Loucy (cell line): ENCODE measurements at regions not wholly inside any gene's neighbourhood (a gene's known extent, or its start where the extent isn't known, plus 50 kb on each side); places are given as distances from the start of the nearest gene placed in this dataset.

ENCODE experiments used
- H2AFZ ChIP-seq: fragments of 200-600 bp; sonication (generic); 2 replicates; pipeline ENCODE4 v1.6.0; 2016; ENCODE audit warnings: antibody characterized with exemption, mild to moderate bottlenecking, low read length, moderate library complexity
- H3F3A ChIP-seq: fragments of 200-600 bp; 2 replicates; pipeline ENCODE4 v1.6.0; 2016; ENCODE audit warnings: antibody characterized with exemption, low read depth, mild to moderate bottlenecking
- H3K27me3 ChIP-seq: fragments of 200-600 bp; sonication (generic); 2 replicates; pipeline ENCODE4 v1.6.1; 2014; ENCODE audit warnings: low read length, mild to moderate bottlenecking; ENCODE audit not compliant: insufficient read depth, poor library complexity, severe bottlenecking
- H3K36me3 ChIP-seq: fragments of 200-600 bp; sonication (generic); 2 replicates; pipeline ENCODE4 v1.6.1; 2016; ENCODE audit warnings: low read length; ENCODE audit not compliant: insufficient read depth
- H3K4me1 ChIP-seq: fragments of 200-600 bp; sonication (generic); 2 replicates; pipeline ENCODE4 v1.5.1; 2014; ENCODE audit warnings: low read length, mild to moderate bottlenecking; ENCODE audit not compliant: insufficient read depth, poor library complexity, severe bottlenecking
- H3K4me2 ChIP-seq: fragments of 200-600 bp; sonication (generic); 2 replicates; pipeline ENCODE4 v1.6.0; 2014; ENCODE audit warnings: antibody characterized with exemption, low read length, low read depth, mild to moderate bottlenecking; ENCODE audit not compliant: poor library complexity, severe bottlenecking
- H3K4me3 ChIP-seq: fragments of 200-600 bp; sonication (generic); 2 replicates; pipeline ENCODE4 v1.5.1; 2014; ENCODE audit warnings: low read length, mild to moderate bottlenecking, mixed read lengths; ENCODE audit not compliant: poor library complexity, severe bottlenecking
- H3K79me2 ChIP-seq: fragments of 200-600 bp; sonication (generic); 2 replicates; pipeline ENCODE4 v1.6.1; 2014; ENCODE audit warnings: low read length; ENCODE audit not compliant: insufficient read depth
- H3K9ac ChIP-seq: fragments of 200-600 bp; sonication (generic); 2 replicates; pipeline ENCODE4 v1.6.0; 2014; ENCODE audit warnings: mild to moderate bottlenecking, low read depth, low read length, moderate library complexity; ENCODE audit not compliant: poor library complexity, severe bottlenecking
- H3K9me2 ChIP-seq: fragments of 200-600 bp; sonication (generic); replicated peaks from 2 replicates; pipeline ENCODE4 v1.6.1; 2016; ENCODE audit warnings: low read depth, low read length, mixed read lengths
- H3K9me3 ChIP-seq: fragments of 200-600 bp; sonication (generic); 2 replicates; pipeline ENCODE4 v1.6.1; 2014; ENCODE audit warnings: mild to moderate bottlenecking, antibody characterized with exemption, low read length, low read depth; ENCODE audit not compliant: insufficient read depth
- H4K20me1 ChIP-seq: fragments of 200-600 bp; sonication (generic); 2 replicates; pipeline ENCODE4 v1.6.0; 2014; ENCODE audit warnings: antibody characterized with exemption, low read length, mild to moderate bottlenecking; ENCODE audit not compliant: insufficient read depth, poor library complexity, severe bottlenecking
- EZH2phosphoT487 ChIP-seq: fragments of 200-600 bp; IDR thresholded peaks from 2 replicates; pipeline ENCODE4 v1.6.1; 2018; ENCODE audit warnings: antibody characterized with exemption, mild to moderate bottlenecking, moderate library complexity, borderline replicate concordance
- TF ChIP-seq, protein P1 (sequence below): fragments of 200-600 bp; sonication (generic); conservative IDR thresholded peaks from 2 replicates; pipeline ENCODE4 v1.5.1; 2014; ENCODE audit warnings: mild to moderate bottlenecking, antibody characterized with exemption, low read length

DNA sequence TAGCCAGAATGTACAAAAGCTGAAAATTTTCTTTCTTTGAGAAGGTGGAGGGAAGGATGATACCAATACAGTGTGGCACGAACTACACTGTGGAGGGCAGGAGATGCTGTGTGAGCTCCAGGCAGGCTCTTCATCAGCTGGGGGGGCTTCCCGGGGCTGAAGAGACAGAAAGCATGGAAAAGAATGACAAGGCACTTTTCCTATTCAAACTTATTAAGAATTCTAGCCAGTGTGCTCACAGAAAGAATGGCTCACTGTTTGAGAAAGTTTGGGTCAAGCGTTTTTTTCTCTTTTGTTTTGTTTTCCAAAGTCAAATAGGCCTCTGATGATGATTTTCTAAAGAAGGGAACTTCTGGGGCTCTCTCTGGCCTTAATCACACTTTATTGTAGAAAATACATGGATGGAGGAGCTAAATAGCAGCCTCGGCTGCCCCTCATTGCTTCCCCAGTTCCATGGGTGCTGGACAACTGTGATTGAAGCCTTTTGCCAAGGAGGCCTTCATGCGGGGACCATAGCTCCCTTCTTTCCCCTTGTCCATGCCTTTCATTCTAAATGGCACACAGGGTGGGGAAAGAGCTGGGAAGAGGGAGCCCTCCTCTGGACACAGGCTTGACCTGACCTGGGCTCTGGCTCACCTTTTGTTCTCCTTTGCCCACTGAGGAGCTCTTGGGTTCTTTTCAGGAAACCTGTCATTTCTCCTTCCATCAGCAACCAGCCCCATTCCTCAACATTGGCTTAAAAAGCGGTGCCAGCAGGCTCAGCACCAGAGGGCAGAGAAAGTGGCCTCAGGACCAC, 130.6 kb downstream of the TDRD15 start:
- Histone ChIP-seq H3K4me3 (no peak overlapping the region), H3K4me1 (no peaks in the 10 kb centered on the region), H3K79me2 (no peaks in the 10 kb centered on the region), H3K27me3 (no peaks in the 10 kb centered on the region), H3K36me3 (no peaks in the 10 kb centered on the region), H3K4me2 (no peak overlapping the region), H3K9me3 (no peaks in the 10 kb centered on the region), H3K9me2 (no peaks in the 10 kb centered on the region), H4K20me1 (no peaks in the 10 kb centered on the region), H3F3A (no peaks in the 10 kb centered on the region), H3K9ac (no peak overlapping the region), H2AFZ (no peak overlapping the region)
- no peak for TF ChIP-seq EZH2phosphoT487
- TF ChIP-seq, protein P1, sequence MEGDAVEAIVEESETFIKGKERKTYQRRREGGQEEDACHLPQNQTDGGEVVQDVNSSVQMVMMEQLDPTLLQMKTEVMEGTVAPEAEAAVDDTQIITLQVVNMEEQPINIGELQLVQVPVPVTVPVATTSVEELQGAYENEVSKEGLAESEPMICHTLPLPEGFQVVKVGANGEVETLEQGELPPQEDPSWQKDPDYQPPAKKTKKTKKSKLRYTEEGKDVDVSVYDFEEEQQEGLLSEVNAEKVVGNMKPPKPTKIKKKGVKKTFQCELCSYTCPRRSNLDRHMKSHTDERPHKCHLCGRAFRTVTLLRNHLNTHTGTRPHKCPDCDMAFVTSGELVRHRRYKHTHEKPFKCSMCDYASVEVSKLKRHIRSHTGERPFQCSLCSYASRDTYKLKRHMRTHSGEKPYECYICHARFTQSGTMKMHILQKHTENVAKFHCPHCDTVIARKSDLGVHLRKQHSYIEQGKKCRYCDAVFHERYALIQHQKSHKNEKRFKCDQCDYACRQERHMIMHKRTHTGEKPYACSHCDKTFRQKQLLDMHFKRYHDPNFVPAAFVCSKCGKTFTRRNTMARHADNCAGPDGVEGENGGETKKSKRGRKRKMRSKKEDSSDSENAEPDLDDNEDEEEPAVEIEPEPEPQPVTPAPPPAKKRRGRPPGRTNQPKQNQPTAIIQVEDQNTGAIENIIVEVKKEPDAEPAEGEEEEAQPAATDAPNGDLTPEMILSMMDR, result no peak

DNA sequence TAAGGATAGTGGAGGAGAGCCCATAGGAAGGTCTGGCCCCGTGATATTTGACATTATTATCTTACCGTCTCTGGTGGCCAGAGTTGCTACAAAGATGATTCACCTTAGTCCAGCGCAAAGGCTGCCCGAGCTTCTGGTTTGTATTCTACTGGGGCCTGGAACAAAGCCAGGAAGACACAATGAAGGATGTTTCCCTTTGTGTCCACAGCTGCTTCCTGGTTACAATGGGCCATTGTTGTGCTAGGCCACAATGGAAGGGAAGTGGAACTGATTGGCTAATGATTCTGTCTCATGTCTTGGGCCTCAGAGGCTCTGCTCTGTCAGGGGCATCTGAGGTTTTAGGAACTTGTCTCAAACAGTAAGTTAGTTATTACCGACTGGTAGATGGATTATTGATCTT, 132.2 kb downstream of the TDRD15 start:
- Histone ChIP-seq H3K4me1 (no peaks in the 10 kb centered on the region), H3K9me2 (no peaks in the 10 kb centered on the region), H2AFZ (no peak overlapping the region), H3K9ac (no peak overlapping the region), H3F3A (no peaks in the 10 kb centered on the region), H3K36me3 (no peaks in the 10 kb centered on the region), H3K27me3 (no peaks in the 10 kb centered on the region), H3K79me2 (no peaks in the 10 kb centered on the region), H3K4me2 (no peak overlapping the region), H3K9me3 (no peaks in the 10 kb centered on the region), H4K20me1 (no peaks in the 10 kb centered on the region), H3K4me3 (no peak overlapping the region)
- TF ChIP-seq, protein P1, result no peak
- TF ChIP-seq EZH2phosphoT487, result no peak

DNA sequence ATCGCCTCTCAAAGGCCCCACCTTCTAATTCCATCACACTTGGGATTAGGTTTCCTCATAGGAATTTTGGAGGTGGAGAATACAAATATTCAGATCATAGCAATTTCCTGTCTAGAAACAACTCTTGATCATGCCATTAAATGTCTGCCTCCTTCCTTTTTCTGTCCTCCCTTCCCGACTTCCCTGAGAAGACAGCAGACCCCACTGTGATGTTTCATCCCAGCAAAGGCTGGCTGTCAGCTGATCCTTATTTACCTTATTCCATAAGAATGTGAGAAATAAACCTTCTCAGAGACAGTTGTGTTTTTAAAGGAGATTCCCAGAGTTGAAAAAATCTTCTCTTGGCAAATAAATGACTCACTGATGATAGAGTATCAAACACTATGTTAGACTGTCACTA, 133.9 kb downstream of the TDRD15 start:
- no peaks in the 10 kb centered on the region for H3F3A ChIP-seq
- no peak overlapping the region for H2AFZ ChIP-seq
- H3K36me3 ChIP-seq, result no peaks in the 10 kb centered on the region
- TF ChIP-seq EZH2phosphoT487, result no peak
- TF ChIP-seq, protein P1, result no peak
- H3K79me2 ChIP-seq, result no peaks in the 10 kb centered on the region
- no peaks in the 10 kb centered on the region for H4K20me1 ChIP-seq
- H3K9me3 ChIP-seq, result no peaks in the 10 kb centered on the region
- no peak overlapping the region for H3K4me3 ChIP-seq
- H3K4me2 ChIP-seq, result no peak overlapping the region
- H3K4me1 ChIP-seq, result no peaks in the 10 kb centered on the region
- no peaks in the 10 kb centered on the region for H3K9me2 ChIP-seq
- H3K9ac ChIP-seq, result no peak overlapping the region
- H3K27me3 ChIP-seq, result no peaks in the 10 kb centered on the region
